ENCODE measurements at regions not wholly inside any gene's neighbourhood (a gene's known extent, or its start where the extent isn't known, plus 50 kb on each side); places are given as distances from the start of the nearest gene placed in this dataset.

GRCh38 chr1:5404412-5405203, 587.6 kb downstream of the NPHP4 start:
- TF ChIP-seq CTCF (IDR thresholded peaks at IDR 0.05) (no peak), POLR2A (IDR thresholded peaks at IDR 0.05) (no peak)

Data from lower leg skin (tissue), 3 donors.